Gastroesophageal sphincter (tissue), 3 donors: ENCODE measurements at regions not wholly inside any gene's neighbourhood (a gene's known extent, or its start where the extent isn't known, plus 50 kb on each side); places are given as distances from the start of the nearest gene placed in this dataset.

ENCODE experiments used
- EP300 ChIP-seq: sonication (generic); formaldehyde crosslinking; IDR thresholded peaks from one replicate; pipeline ENCODE4 v1.6.1; 2017; ENCODE audit warnings: antibody characterized with exemption, mild to moderate bottlenecking
- POLR2A ChIP-seq, 2 donors: fragments of 450-650 bp; IDR thresholded peaks; one replicate each; pipeline ENCODE4 v1.6.1; 2017; ENCODE audit warnings: antibody characterized with exemption in 2 of 2, mild to moderate bottlenecking in 2 of 2, moderate library complexity in 1 of 2
- POLR2AphosphoS5 ChIP-seq: sonication (generic); formaldehyde crosslinking; IDR thresholded peaks from one replicate; pipeline ENCODE4 v1.6.1; 2017; ENCODE audit warnings: antibody characterized with exemption
- TF ChIP-seq, protein P1 (sequence below), 4 experiments: fragments of 200-600 bp in 2 of 4; fragments of 450-650 bp in 2 of 4; sonication (generic) in 1 of 4; IDR thresholded peaks; one replicate each; pipeline ENCODE4 v1.5.1; 2017 to 2019; ENCODE audit warnings: antibody characterized with exemption in 4 of 4, mild to moderate bottlenecking in 2 of 4, moderate library complexity in 2 of 4

GRCh38 chr7:125648543-125648942 is 718.9 kb upstream of the POT1 start:
- TF ChIP-seq, protein P1, sequence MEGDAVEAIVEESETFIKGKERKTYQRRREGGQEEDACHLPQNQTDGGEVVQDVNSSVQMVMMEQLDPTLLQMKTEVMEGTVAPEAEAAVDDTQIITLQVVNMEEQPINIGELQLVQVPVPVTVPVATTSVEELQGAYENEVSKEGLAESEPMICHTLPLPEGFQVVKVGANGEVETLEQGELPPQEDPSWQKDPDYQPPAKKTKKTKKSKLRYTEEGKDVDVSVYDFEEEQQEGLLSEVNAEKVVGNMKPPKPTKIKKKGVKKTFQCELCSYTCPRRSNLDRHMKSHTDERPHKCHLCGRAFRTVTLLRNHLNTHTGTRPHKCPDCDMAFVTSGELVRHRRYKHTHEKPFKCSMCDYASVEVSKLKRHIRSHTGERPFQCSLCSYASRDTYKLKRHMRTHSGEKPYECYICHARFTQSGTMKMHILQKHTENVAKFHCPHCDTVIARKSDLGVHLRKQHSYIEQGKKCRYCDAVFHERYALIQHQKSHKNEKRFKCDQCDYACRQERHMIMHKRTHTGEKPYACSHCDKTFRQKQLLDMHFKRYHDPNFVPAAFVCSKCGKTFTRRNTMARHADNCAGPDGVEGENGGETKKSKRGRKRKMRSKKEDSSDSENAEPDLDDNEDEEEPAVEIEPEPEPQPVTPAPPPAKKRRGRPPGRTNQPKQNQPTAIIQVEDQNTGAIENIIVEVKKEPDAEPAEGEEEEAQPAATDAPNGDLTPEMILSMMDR (IDR thresholded peaks at IDR 0.05): no peak
- TF ChIP-seq POLR2A (IDR thresholded peaks at IDR 0.05) (no peak), EP300 (no peak), POLR2AphosphoS5 (no peak)
